ENCODE measurements at regions not wholly inside any gene's neighbourhood (a gene's known extent, or its start where the extent isn't known, plus 50 kb on each side); places are given as distances from the start of the nearest gene placed in this dataset.

DNA sequence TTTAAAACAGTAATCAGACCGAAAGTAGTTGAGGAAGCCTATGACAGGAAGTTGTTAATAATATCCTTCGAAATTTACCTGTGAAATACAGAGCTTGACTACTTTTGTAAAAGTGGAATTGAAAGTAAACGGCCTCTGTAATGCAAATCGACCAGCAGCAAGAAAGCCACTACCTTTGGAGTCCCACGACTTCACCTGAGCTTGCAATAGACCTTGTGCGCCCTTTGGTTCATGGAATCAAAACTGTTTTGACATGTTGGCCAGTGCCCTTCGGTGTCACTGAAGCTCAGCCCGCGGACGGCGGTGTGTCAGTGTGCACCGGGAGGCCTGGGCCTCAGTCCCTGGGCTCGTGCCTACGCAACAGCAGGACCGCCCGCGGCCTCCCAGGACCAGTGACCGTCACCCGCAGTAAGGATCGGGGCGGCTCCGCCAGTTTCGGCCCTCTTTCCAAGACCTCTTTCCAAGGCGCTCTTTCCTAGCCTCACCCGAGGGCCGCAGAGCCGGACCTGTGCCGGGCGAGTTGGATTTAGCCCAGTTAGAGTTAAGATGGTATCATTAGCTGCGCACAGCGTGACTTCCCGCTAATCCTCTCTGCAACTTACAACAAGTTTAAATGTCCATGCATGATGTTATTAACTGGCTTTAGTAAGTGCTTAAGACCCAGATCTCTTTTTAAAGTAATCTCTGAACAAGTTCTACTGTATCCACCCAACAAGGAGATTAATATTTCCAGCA is 223.3 kb downstream of the MEF2C start:
- H3K36me3 ChIP-seq, result no peaks in the 10 kb centered on the region
- peaks cover 0 to 19% (median 8%) of the 10 kb centered on the region in 12 donors for H3K4me1 ChIP-seq
- TF ChIP-seq POLR2A (IDR thresholded peaks at IDR 0.05), result no peak
- TF ChIP-seq, protein P1, sequence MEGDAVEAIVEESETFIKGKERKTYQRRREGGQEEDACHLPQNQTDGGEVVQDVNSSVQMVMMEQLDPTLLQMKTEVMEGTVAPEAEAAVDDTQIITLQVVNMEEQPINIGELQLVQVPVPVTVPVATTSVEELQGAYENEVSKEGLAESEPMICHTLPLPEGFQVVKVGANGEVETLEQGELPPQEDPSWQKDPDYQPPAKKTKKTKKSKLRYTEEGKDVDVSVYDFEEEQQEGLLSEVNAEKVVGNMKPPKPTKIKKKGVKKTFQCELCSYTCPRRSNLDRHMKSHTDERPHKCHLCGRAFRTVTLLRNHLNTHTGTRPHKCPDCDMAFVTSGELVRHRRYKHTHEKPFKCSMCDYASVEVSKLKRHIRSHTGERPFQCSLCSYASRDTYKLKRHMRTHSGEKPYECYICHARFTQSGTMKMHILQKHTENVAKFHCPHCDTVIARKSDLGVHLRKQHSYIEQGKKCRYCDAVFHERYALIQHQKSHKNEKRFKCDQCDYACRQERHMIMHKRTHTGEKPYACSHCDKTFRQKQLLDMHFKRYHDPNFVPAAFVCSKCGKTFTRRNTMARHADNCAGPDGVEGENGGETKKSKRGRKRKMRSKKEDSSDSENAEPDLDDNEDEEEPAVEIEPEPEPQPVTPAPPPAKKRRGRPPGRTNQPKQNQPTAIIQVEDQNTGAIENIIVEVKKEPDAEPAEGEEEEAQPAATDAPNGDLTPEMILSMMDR (IDR thresholded peaks at IDR 0.05), result no peak
- peak overlapping the region in 1 of 12 donors; percentile 33 for H3K4me3 ChIP-seq
- no peaks in the 10 kb centered on the region for H3K9me3 ChIP-seq
- ATAC-seq, result no peak
- intact Hi-C loops (cut with DNase I), result no loop called here
- WGBS, 4 donors, result 10 to 21% (median 18%) methylated on average over 17 to 32 of the region's 32 CpGs
- peak in 1 of 5 donors; percentile 46 for DNase-seq
- H3K27me3 ChIP-seq, result peaks cover 36 to 95% (median 75%) of the 10 kb centered on the region in 9 donors
- H3K27ac ChIP-seq, result no peak overlapping the region

DNA sequence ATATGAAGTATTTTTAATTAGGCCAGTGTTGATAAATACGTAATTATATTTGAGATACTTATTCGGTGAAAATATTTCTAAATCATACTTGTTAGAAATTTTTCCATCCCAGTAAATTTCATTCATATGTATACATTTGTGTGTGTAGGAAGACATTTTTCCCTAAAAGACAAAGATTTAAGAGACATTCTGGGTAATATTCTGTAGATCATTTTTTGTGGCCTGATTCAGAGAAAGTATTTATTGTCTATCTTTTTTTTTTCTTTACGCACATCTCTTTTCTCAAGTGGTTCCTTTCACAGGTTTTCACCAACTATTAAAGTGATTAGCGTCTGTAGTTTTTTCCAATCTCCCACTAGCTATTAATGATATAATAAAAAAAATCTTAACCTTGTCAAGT is 224.1 kb downstream of the MEF2C start:
- H3K27me3 ChIP-seq, result peaks cover 36 to 95% (median 68%) of the 10 kb centered on the region in 9 donors
- TF ChIP-seq, protein P1 (IDR thresholded peaks at IDR 0.05), result no peak
- no peak for TF ChIP-seq POLR2A (IDR thresholded peaks at IDR 0.05)
- H3K4me1 ChIP-seq, result peaks cover 0 to 19% (median 8%) of the 10 kb centered on the region in 12 donors

DNA sequence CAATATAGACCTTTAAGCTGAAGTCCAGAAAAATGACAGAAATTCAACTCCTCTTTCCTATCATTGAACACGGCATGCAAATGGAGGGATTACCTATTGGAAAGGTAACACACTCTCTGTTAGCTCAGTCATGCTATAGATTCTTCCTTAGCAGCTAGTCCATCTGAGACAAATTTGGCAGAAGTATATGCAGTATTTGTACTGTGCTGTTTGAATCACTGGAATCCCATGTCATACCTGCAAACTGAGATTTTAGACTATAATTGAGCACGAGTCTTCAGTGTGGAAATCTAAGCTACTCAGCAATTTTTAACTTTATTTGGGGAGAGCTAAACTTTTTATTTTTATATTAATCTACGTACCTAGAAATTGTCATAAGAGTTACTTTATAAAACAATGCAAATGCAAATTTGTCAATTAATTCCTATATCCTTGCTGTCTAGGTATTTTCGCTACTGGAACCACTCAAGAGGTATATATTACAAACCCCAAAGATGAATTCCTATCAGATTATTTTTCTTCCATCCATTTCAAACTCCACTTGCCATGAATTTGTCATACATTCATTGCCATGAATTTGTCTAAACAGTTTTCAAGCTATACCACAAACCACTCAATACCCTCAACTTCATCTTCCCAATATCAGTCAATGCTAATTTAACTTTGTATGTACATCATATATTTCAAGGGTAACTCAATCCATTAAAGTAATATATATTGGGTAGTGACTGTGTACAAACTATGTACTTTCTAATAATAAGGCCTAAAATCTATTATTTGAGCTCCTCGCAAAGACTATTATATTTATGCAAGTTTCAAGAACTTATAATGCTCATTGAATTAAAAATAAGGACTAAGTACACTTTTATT is 224.8 kb downstream of the MEF2C start:
- Histone ChIP-seq H3K4me1 (peaks cover 0 to 19% (median 8%) of the 10 kb centered on the region in 12 donors), H3K36me3 (no peaks in the 10 kb centered on the region), H3K4me3 (no peak overlapping the region), H3K9me3 (no peaks in the 10 kb centered on the region), H3K27me3 (peaks cover 32 to 95% (median 68%) of the 10 kb centered on the region in 9 donors), H3K27ac (no peak overlapping the region)
- TF ChIP-seq, protein P1 (IDR thresholded peaks at IDR 0.05), result no peak
- no peak for TF ChIP-seq POLR2A (IDR thresholded peaks at IDR 0.05)
- DNase-seq (no peak), ATAC-seq (no peak)
- 78 to 90% (median 85%) methylated on average over 5 of the region's 5 CpGs for WGBS, 4 donors
- intact Hi-C loops (cut with DNase I), result no loop called here

More for the DNA sequence above, 224.1 kb downstream of the MEF2C start:
- no peak for ATAC-seq
- no peaks in the 10 kb centered on the region for H3K36me3 ChIP-seq
- H3K27ac ChIP-seq, result no peak overlapping the region
- no peaks in the 10 kb centered on the region for H3K9me3 ChIP-seq
- WGBS, 4 donors, result 66 to 80% (median 75%) methylated on average over 4 of the region's 4 CpGs
- H3K4me3 ChIP-seq, result no peak overlapping the region
- intact Hi-C loops (cut with DNase I), result no loop called here
- DNase-seq, result no peak

DNA sequence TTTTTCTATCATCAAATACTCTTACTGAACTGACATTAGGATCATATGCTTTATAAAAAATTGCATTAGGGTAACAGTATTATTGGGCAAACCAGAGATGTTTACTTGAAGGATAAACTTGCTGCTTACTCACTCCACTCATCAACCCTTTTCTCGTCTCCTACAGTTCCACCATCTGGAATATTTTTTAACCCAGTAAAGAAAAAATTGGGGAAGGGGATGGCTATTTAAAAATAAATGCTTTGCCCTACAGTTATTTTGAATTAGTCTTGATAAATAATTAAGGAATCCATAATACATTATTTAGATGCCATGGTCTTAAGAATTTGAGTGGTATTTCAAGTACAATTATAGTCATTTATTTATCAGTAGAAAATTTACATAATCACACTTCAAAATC is 225.8 kb downstream of the MEF2C start:
- ATAC-seq (no peak), DNase-seq (no peak)
- TF ChIP-seq POLR2A (IDR thresholded peaks at IDR 0.05), result no peak
- TF ChIP-seq, protein P1 (IDR thresholded peaks at IDR 0.05), result no peak
- 51 to 71% (median 57%) methylated on average over 1 of the region's 1 CpG for WGBS, 4 donors
- no peak overlapping the region for H3K4me3 ChIP-seq
- no peaks in the 10 kb centered on the region for H3K9me3 ChIP-seq
- H3K4me1 ChIP-seq, result peaks cover 0 to 19% (median 8%) of the 10 kb centered on the region in 12 donors
- H3K27me3 ChIP-seq, result peaks cover 24 to 95% (median 63%) of the 10 kb centered on the region in 9 donors
- no peaks in the 10 kb centered on the region for H3K36me3 ChIP-seq
- intact Hi-C loops (cut with DNase I), result no loop called here
- no peak overlapping the region for H3K27ac ChIP-seq
